ENCODE measurements at regions not wholly inside any gene's neighbourhood (a gene's known extent, or its start where the extent isn't known, plus 50 kb on each side); places are given as distances from the start of the nearest gene placed in this dataset.

GRCh38 chrX:129013574-129013973 is 509.7 kb downstream of the SMARCA1 start:
- TF ChIP-seq NFE2L2 (conservative IDR thresholded peaks at IDR 0.05; ENCODE audit: low read length) = no peak
- no peak for TF ChIP-seq REST (IDR thresholded peaks at IDR 0.05)

All from A549 (cell line).